ENCODE measurements at regions not wholly inside any gene's neighbourhood (a gene's known extent, or its start where the extent isn't known, plus 50 kb on each side); places are given as distances from the start of the nearest gene placed in this dataset.

GRCh38 chr5:68352166-68352565 lies 136.6 kb downstream of the PIK3R1 start:
- DNase-seq (ENCODE audit: low read depth), result no peak

- no peak for DNase-seq (ENCODE audit: low read depth)
Observed at GRCh38 chr5:68353605-68354004, 138.0 kb downstream of the PIK3R1 start.

- DNase-seq (ENCODE audit: low read depth), result no peak
Observed at GRCh38 chr5:68354315-68354714, 138.8 kb downstream of the PIK3R1 start.

- DNase-seq (ENCODE audit: low read depth), result no peak
Observed at GRCh38 chr5:68356216-68356615, 140.7 kb downstream of the PIK3R1 start.

GRCh38 chr5:68356623-68357022 lies 141.1 kb downstream of the PIK3R1 start:
- DNase-seq (ENCODE audit: low read depth), result no peak

GRCh38 chr5:68359699-68360098 lies 144.1 kb downstream of the PIK3R1 start:
- DNase-seq (ENCODE audit: low read depth), result no peak

GRCh38 chr5:68362331-68362730 lies 146.8 kb downstream of the PIK3R1 start:
- DNase-seq (ENCODE audit: low read depth), result no peak

GRCh38 chr5:68365889-68366288 lies 150.3 kb downstream of the PIK3R1 start:
- no peak for DNase-seq (ENCODE audit: low read depth)

GRCh38 chr5:68367287-68367686 lies 151.7 kb downstream of the PIK3R1 start:
- no peak for DNase-seq (ENCODE audit: low read depth)

GRCh38 chr5:68367717-68368116 lies 152.2 kb downstream of the PIK3R1 start:
- DNase-seq (ENCODE audit: low read depth), result no peak

- DNase-seq (ENCODE audit: low read depth), result no peak
Observed at GRCh38 chr5:68368311-68369022, 152.9 kb downstream of the PIK3R1 start.

- DNase-seq (ENCODE audit: low read depth), result no peak
Observed at GRCh38 chr5:68369023-68369359, 153.4 kb downstream of the PIK3R1 start.

- DNase-seq (ENCODE audit: low read depth), result no peak
Observed at GRCh38 chr5:68369457-68370125, 154.0 kb downstream of the PIK3R1 start.

- DNase-seq (ENCODE audit: low read depth), result no peak
Observed at GRCh38 chr5:68370196-68370595, 154.6 kb downstream of the PIK3R1 start.

- no peak for DNase-seq (ENCODE audit: low read depth)
Observed at GRCh38 chr5:68371607-68372006, 156.1 kb downstream of the PIK3R1 start.

- DNase-seq (ENCODE audit: low read depth), result no peak
Observed at GRCh38 chr5:68372161-68372560, 156.6 kb downstream of the PIK3R1 start.

GRCh38 chr5:68373050-68373449 lies 157.5 kb downstream of the PIK3R1 start:
- DNase-seq (ENCODE audit: low read depth), result no peak

GRCh38 chr5:68374796-68375518 lies 159.4 kb downstream of the PIK3R1 start:
- DNase-seq (ENCODE audit: low read depth), result no peak

- DNase-seq (ENCODE audit: low read depth), result no peak
Observed at GRCh38 chr5:68375540-68375939, 160.0 kb downstream of the PIK3R1 start.

- DNase-seq (ENCODE audit: low read depth), result no peak
Observed at GRCh38 chr5:68376935-68377334, 161.4 kb downstream of the PIK3R1 start.

- no peak for DNase-seq (ENCODE audit: low read depth)
Observed at GRCh38 chr5:68377733-68378132, 162.2 kb downstream of the PIK3R1 start.

GRCh38 chr5:68378204-68378820 lies 162.8 kb downstream of the PIK3R1 start:
- DNase-seq (ENCODE audit: low read depth), result no peak

Data from non-pigmented ciliary epithelial cell (primary cell).